GM12874 (cell line): ENCODE measurements at regions not wholly inside any gene's neighbourhood (a gene's known extent, or its start where the extent isn't known, plus 50 kb on each side); places are given as distances from the start of the nearest gene placed in this dataset.

Experiments used
- CTCF ChIP-seq: IDR thresholded peaks from 2 replicates; pipeline ENCODE4 v1.5.1; 2011; ENCODE audit warnings: low read depth, mild to moderate bottlenecking, control low read depth, low read length, moderate library complexity; ENCODE audit not compliant: insufficient read depth

GRCh38 chr13:50561739-50562138, 281.8 kb downstream of the DLEU7 start:
- no peak for TF ChIP-seq CTCF

- no peak for TF ChIP-seq CTCF
These were observed 276.8 kb downstream of the DLEU7 start for GRCh38 chr13:50566646-50567045.

GRCh38 chr13:50572129-50572528, 271.4 kb downstream of the DLEU7 start:
- TF ChIP-seq CTCF: no peak

GRCh38 chr13:50573066-50573465, 270.4 kb downstream of the DLEU7 start:
- TF ChIP-seq CTCF: no peak

- no peak for TF ChIP-seq CTCF
These were observed 268.8 kb downstream of the DLEU7 start for GRCh38 chr13:50574731-50575130.

GRCh38 chr13:50575138-50575537, 268.4 kb downstream of the DLEU7 start:
- no peak for TF ChIP-seq CTCF

GRCh38 chr13:50576156-50576555, 267.3 kb downstream of the DLEU7 start:
- TF ChIP-seq CTCF: no peak

- no peak for TF ChIP-seq CTCF
These were observed 265.7 kb downstream of the DLEU7 start for GRCh38 chr13:50577806-50578205.
